ENCODE measurements at regions not wholly inside any gene's neighbourhood (a gene's known extent, or its start where the extent isn't known, plus 50 kb on each side); places are given as distances from the start of the nearest gene placed in this dataset.
A peak's percentile ranks its signal among the peaks of the same experiment; 100 is the strongest.

- TF ChIP-seq CTCF (IDR thresholded peaks at IDR 0.05; ENCODE audit: low read depth, low read length, missing input control) (no peak), HNF4G (IDR thresholded peaks at IDR 0.05) (peak; percentile 85), EGR1 (IDR thresholded peaks at IDR 0.05; ENCODE audit: low read depth in 2 of 2) (no peak), NR2F2 (IDR thresholded peaks at IDR 0.05) (no peak), TAF1 (conservative IDR thresholded peaks at IDR 0.05) (no peak), YY1 (IDR thresholded peaks at IDR 0.05) (peak; percentile 22), RXRA (IDR thresholded peaks at IDR 0.05) (peak; percentile 33 to 34), JUND (IDR thresholded peaks at IDR 0.05) (peak in 1 of 2 donors; percentile 6)
These were observed 455.1 kb upstream of the ZP4 start (continued) for GRCh38 chr1:238345837-238346236.

- H3K4me1 ChIP-seq (ENCODE audit: control insufficient read depth in 4 of 4, insufficient read depth in 4 of 4, low read length in 3 of 4): peaks cover 5 to 11% (median 9%) of the 10 kb centered on the region in 4 donors
- H3K9ac ChIP-seq (ENCODE audit: low read depth in 1 of 2, low read length in 2 of 2): no peak overlapping the region
- H3K36me3 ChIP-seq (ENCODE audit: control insufficient read depth in 4 of 4, insufficient read depth in 3 of 4, low read depth in 1 of 4, low read length in 3 of 4): no peaks in the 10 kb centered on the region
- no peaks in the 10 kb centered on the region for H3K27me3 ChIP-seq (ENCODE audit: control insufficient read depth in 4 of 4, insufficient read depth in 4 of 4, low read length in 3 of 4)
- DNase-seq (ENCODE audit: low spot score): no peak
- WGBS: 62% methylated on average over 3 of the region's 3 CpGs
- TF ChIP-seq YY1 (IDR thresholded peaks at IDR 0.05): peak; percentile 74
- no peak for TF ChIP-seq JUND (IDR thresholded peaks at IDR 0.05)
- no peak for TF ChIP-seq FOXA1 (IDR thresholded peaks at IDR 0.05)
- peak; percentile 39 for TF ChIP-seq MAX (IDR thresholded peaks at IDR 0.05)
- TF ChIP-seq ZBTB33 (IDR thresholded peaks at IDR 0.05): peak; percentile 30
- TF ChIP-seq HNF4A (conservative IDR thresholded peaks at IDR 0.05): peak; percentile 47 to 64
- peak; percentile 6 to 24 for TF ChIP-seq RXRA (IDR thresholded peaks at IDR 0.05)
- H3K9me3 ChIP-seq (ENCODE audit: control insufficient read depth in 4 of 4, low read length in 3 of 4): no peaks in the 10 kb centered on the region
- no peak overlapping the region for H3K4me3 ChIP-seq (ENCODE audit: low read depth in 1 of 3, low read length in 3 of 3)
- H3K27ac ChIP-seq (ENCODE audit: low read depth in 1 of 2, low read length in 2 of 2): no peak overlapping the region
These were observed 453.1 kb upstream of the ZP4 start for GRCh38 chr1:238343852-238344251.

GRCh38 chr1:238341395-238341794 lies 450.7 kb upstream of the ZP4 start:
- no peaks in the 10 kb centered on the region for H3K9me3 ChIP-seq (ENCODE audit: control insufficient read depth in 4 of 4, low read length in 3 of 4)
- TF ChIP-seq SP1 (IDR thresholded peaks at IDR 0.05) (no peak), EGR1 (IDR thresholded peaks at IDR 0.05; ENCODE audit: low read depth in 2 of 2) (no peak), REST (IDR thresholded peaks at IDR 0.05) (no peak), JUND (IDR thresholded peaks at IDR 0.05) (no peak), CTCF (IDR thresholded peaks at IDR 0.05; ENCODE audit: low read depth, low read length, missing input control) (no peak), ZBTB33 (IDR thresholded peaks at IDR 0.05) (no peak), NR2F2 (IDR thresholded peaks at IDR 0.05) (no peak), YY1 (IDR thresholded peaks at IDR 0.05) (no peak), HNF4A (conservative IDR thresholded peaks at IDR 0.05) (no peak), RAD21 (IDR thresholded peaks at IDR 0.05) (no peak), FOXA2 (IDR thresholded peaks at IDR 0.05) (no peak)
- WGBS: 86% methylated on average over 2 of the region's 2 CpGs
- no peak overlapping the region for H3K9ac ChIP-seq (ENCODE audit: low read depth in 1 of 2, low read length in 2 of 2)
- peaks cover 5 to 10% (median 7%) of the 10 kb centered on the region in 4 donors for H3K4me1 ChIP-seq (ENCODE audit: control insufficient read depth in 4 of 4, insufficient read depth in 4 of 4, low read length in 3 of 4)
- no peaks in the 10 kb centered on the region for H3K36me3 ChIP-seq (ENCODE audit: control insufficient read depth in 4 of 4, insufficient read depth in 3 of 4, low read depth in 1 of 4, low read length in 3 of 4)
- H3K27ac ChIP-seq (ENCODE audit: low read depth in 1 of 2, low read length in 2 of 2): no peak overlapping the region
- DNase-seq (ENCODE audit: low spot score): no peak
- no peaks in the 10 kb centered on the region for H3K27me3 ChIP-seq (ENCODE audit: control insufficient read depth in 4 of 4, insufficient read depth in 4 of 4, low read length in 3 of 4)
- no peak overlapping the region for H3K4me3 ChIP-seq (ENCODE audit: low read depth in 1 of 3, low read length in 3 of 3)
